ENCODE measurements at regions not wholly inside any gene's neighbourhood (a gene's known extent, or its start where the extent isn't known, plus 50 kb on each side); places are given as distances from the start of the nearest gene placed in this dataset.
"Not testable (repeated sequence)": the region's sequence is repeated elsewhere in the genome, so short reads cannot be mapped to it uniquely, and the experiment has no call there.

DNA sequence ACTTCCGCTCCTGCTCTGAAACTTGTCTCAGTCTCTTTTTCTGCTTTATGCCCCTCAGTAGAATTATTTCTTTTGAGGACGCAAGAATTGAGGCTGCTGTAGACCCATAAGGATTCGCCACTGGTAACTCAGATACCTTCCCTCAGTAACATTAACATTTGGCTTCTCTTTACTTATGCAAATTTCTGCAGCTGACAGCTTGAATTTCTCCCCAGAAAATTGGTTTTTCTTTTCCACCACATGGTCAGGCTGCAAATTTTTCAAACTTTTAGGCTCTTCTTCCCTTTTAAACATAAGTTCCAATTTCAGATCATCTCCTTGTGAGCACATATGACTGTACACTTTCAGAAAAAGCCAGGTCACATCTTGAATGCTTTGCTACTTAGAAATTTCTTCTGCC, 839.3 kb upstream of the GRIA3 start:
- no peak for DNase-seq (ENCODE audit: low read depth)

- DNase-seq (ENCODE audit: low read depth), result no peak
Measured at GRCh38 chrX:122363112-122363795, 820.8 kb upstream of the GRIA3 start.

GRCh38 chrX:122375533-122375932, 808.5 kb upstream of the GRIA3 start:
- DNase-seq (ENCODE audit: low read depth), result not testable (repeated sequence)

DNA sequence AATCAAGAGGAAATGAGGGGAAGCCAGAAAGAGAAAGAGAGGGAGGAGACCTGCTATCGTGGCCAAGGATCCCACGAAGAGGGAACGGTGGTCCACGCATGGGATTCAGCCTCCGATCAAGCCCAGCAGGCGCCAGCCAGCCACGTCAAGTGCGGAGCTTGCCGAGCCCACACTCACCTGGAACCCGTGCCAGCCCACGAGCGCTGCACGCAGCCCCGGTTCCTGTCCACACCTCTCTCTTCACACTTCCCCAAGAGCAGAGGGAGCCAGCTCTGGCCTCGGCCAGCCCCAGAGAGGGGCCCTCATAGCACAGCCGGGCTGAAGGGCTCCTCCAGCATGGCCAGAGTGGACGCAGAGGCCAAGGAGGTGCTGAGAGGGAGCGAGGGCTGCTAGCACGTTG, 795.1 kb upstream of the GRIA3 start:
- no peak for DNase-seq (ENCODE audit: low read depth)

GRCh38 chrX:122418758-122419157, 765.3 kb upstream of the GRIA3 start:
- DNase-seq (ENCODE audit: low read depth), result no peak

GRCh38 chrX:122421434-122422121, 762.5 kb upstream of the GRIA3 start:
- no peak for DNase-seq (ENCODE audit: low read depth)

DNA sequence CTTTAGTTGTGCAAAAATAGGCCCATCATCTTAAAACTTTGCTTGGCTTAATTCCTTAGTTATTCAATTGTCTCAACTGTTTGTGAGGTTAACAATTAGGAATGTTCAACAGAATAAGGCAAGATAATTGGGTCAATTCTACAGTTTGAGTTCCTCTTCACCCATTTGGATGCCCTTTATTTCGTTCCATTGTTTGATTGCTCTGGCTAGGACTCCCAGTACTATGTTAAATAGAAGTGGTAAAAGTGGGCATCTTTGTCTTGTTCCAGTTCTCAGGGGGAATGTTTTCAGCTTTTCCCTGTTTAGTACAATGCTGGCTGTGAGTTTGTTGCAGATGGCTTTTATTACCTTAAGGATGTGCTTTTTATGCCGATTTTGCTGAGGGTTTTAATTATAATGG, 761.5 kb upstream of the GRIA3 start:
- DNase-seq (ENCODE audit: low read depth), result no peak

GRCh38 chrX:122434942-122435341, 749.1 kb upstream of the GRIA3 start:
- DNase-seq (ENCODE audit: low read depth), result no peak

DNA sequence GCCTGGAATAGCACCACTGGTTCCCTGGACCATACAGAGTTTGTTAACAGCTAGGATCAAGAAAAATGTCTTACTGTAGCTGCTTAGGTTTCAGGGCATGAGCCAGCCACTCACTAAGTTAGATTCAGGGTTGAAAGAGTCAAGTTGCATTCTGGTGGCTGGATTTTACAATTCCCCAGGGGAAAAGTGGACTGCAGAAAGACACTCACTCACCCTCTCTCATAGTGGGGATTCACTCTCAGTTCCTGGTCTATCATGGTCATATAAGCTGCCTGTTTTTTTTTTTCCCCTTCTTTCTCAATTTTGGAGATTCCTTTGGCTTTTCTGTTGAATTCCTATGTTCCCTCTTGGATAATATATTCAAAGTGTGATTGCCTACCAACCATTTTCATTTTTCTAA, 744.2 kb upstream of the GRIA3 start:
- no peak for DNase-seq (ENCODE audit: low read depth)

- no peak for DNase-seq (ENCODE audit: low read depth)
Measured at GRCh38 chrX:122440832-122441231, 743.2 kb upstream of the GRIA3 start.

DNA sequence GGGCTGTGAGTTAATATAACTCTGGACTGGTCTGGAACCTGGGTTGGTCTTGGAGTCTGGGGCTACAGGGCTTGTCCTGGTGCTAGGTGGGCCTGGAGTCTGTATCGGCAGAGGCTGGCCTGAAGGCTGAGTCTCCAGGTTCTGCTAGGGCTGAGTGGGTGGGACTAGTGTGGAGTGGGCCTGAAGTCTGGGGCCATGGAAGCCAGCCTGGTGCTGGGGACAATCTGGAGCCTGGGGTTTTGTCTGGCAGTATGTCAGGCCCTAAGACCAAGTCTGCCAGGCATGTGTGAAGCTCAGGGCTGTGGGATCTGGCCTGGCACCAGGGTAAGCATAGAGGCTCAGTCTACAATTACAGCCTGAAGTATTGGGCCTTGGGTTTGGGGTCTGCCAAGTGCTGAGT, 742.6 kb upstream of the GRIA3 start:
- DNase-seq (ENCODE audit: low read depth), result no peak

DNA sequence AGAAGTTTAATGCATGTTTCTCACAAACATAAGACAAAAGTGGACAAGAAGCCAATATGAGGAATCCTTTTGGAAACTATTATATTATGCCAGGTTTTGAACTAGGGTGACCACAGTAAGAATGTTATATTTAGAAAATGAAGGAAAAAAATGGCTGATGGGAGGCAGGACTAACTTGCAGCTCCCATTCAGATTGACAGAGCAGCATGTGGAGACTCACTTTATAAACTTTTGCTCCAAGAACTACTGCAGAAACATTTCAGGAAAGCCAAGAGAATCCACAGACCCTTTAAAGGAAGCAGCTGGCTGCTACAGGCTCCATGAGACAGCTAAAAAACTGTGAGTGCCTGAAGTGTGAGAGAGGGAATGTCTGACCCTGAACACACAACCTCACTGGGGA, 738.6 kb upstream of the GRIA3 start:
- DNase-seq (ENCODE audit: low read depth), result no peak

DNA sequence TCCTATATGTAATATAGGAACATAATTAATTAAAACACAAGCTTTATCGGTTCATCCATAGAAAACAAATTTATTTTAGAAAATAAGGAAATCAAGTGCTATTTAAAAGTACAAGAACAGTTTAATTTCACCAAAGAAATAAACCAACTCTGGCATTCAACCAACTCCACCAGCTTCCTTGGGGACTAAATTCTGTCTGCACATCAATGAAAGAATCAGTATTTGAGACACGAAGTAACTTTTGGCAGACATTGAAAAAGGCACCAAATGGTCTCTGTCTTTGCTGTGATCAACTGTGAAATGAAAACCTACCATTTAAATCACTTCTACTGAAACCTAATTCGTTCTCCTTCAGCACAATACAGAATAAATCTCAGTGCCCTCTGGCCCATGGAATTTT, 719.7 kb upstream of the GRIA3 start:
- DNase-seq (ENCODE audit: low read depth), result no peak

- no peak for DNase-seq (ENCODE audit: low read depth)
Measured at GRCh38 chrX:122475306-122475705, 708.8 kb upstream of the GRIA3 start.

DNA sequence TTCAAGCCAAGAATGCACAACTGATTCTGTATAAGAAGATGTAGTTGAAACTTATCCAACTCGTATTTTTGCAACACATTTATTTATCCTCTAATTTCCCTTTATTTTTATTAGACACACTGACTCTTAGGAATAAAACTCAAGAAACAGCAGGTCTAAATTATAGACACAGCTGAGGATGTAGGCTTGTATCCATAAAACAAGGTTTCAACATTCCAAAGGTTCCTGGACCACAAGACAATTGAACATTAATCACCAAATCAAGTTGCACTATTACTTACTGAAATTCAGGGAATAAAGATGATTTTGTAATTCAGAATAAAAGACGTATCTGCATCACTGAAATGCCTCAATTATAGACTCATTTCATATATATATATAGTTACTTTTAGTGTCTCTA, 683.5 kb upstream of the GRIA3 start:
- DNase-seq (ENCODE audit: low read depth), result no peak

DNA sequence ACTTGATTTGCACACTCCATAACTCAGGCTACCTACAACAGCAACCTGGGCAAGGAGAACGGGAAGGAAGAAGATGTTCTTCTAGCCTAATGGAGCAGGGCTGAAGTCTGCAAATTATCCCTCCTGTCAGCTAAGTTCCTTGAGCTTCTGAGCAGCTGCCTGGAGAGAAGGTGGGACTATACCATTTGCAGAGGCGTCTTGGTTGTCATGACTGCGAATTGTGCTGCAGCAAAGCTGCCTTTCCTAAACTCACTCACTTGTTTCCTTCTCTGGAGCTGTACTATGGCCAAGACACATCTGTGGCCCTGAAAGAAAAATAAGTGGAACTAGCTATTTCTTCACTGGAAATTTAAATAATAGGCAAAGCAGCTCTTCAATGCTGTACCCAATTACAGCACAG, 682.4 kb upstream of the GRIA3 start:
- no peak for DNase-seq (ENCODE audit: low read depth)

DNA sequence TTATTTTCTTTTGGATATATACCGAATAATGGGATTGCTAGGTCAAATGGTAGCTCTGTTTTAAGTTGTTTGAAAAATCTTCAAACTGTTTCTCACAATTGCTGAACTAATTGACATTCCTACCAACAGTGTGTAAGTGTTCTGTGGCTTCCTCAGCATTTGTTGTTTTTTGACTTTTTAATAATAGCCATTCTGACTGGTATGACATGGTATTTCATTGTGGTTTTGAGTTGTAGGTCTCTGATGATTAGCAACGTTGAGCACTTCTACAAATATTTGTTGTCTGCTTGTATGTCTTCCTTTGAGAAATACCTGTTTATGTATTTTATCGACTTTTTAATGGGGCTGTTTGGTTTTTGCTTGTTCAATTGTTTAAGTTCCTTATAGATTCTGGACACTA, 680.1 kb upstream of the GRIA3 start:
- DNase-seq (ENCODE audit: low read depth), result no peak

- DNase-seq (ENCODE audit: low read depth), result no peak
Measured at GRCh38 chrX:122512561-122513072, 671.5 kb upstream of the GRIA3 start.

DNA sequence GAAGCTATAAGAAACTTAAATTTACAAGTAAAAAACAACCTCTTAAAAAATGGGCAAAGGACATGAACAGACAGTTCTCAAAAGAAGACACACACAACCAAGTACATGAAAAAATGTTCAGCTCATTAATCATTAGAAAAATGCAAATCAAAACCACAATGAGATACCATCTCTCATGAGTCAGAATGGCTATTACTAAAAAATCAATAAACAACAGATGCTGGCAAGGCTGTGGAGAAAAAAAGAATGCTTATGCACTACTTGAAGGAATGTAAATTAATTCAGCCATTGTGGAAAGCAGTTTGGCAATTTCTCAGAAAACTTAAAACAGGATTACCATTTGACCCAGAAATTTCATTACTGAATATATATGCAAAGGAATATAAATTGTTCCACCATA, 666.3 kb upstream of the GRIA3 start:
- DNase-seq (ENCODE audit: low read depth), result no peak

DNA sequence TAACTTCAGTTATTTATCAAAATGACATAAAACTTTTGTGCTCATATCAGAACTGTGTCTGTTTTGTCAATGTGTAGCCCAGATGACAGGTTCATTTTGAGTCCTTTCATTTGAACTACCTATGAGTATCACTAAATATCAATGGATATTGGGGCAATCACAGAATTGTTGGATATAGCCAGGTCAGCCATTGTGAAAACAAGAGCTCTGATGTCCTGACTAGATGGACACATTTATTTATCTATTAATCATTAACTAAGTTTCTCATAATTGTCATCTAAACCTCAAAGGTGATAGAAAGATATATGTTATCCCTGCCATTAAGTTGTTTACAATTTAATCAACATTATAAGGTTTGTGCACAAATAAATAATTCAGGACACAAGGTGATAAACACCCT, 638.3 kb upstream of the GRIA3 start:
- no peak for DNase-seq (ENCODE audit: low read depth)

DNA sequence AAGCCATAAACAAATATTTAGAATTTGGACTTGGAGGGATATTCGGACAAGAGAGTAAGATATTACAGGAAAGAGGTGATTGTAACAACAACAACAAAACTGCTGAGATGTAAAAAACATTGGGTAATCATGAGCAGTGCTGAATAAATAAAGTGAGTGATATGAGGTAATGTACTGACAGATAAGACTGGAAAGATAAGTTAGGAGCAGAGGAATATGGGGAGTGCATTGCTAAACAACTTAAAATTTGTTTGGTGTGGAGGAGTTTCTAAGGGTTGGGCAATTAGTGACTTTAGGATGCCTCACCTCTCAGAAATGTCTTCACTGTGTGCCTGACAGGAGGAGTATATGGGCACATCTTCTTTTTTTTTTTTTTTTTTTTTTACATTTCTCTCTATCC, 637.8 kb upstream of the GRIA3 start:
- DNase-seq (ENCODE audit: low read depth), result no peak

DNA sequence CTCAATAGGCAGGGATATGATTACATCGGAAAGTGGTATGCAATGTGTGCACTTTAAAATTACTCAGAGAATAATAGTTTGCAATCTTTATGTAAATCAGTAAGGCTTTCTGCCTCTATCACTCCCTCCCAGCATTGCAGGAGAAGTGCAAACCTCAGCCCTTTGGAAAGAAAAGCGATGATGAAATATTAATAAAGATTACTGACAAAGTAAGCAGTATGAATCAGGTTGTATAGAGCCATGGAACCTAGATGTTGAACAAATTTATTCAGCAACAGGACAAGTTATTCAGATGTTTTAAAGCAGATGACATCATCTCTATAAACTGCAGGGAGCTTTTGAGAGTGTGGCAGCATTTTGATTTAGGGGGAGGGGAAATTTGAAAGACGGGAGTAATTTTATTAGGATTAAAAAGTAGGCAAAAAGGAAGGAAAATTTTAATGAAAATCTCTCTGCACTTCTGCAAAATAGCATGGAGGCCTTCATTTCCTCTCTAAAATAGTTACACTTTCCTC, 631.7 kb upstream of the GRIA3 start:
- no peak for DNase-seq (ENCODE audit: low read depth)

DNA sequence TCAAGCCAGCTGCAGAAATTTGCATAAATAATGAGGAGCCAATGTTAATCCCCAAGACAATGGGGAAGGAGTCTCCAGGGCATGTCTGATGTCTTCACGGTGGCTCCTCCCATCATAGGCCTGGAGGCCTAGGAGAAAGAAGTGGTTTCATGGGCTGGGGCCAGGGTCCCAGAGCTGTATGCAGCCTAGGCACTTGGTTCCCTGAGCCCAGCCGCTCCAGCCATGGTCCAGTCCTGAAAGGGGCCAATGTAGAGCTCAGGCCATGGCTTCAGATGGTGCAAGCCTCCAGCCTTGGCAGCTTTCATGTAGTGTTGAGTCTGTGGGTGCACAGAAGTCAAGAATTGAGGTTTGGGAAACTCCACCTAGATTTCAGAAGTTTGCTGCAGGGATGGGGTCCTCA, 628.2 kb upstream of the GRIA3 start:
- no peak for DNase-seq (ENCODE audit: low read depth)

DNA sequence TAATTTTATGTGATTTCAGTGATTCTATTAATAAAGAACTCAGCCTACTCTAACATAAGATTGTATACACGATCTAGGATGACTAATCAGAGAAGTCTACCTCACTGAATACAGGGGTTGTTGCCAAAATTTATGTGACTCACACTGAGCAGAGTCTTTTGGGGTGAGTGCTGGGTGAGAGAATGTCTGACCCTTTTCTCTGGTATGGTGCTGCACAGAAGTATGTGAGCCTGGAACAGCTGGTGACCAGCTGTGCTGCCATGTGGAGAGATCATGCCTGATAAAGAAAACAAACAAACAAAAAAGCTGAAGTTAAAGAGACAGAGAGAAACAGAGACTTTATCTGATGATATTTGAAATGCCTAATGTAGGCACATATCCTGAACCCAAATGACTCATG, 618.1 kb upstream of the GRIA3 start:
- DNase-seq (ENCODE audit: low read depth), result no peak
